CD4-positive, alpha-beta T cell (primary cell): ENCODE measurements at regions not wholly inside any gene's neighbourhood (a gene's known extent, or its start where the extent isn't known, plus 50 kb on each side); places are given as distances from the start of the nearest gene placed in this dataset.

ENCODE experiments used
- ATAC-seq: fragments of 200-7000 bp; cut with Tn5 transposase; one replicate; pipeline ENCODE4 v1.10.0; 2022; ENCODE audit warnings: mild to moderate bottlenecking; ENCODE audit not compliant: poor library complexity
- CTCF ChIA-PET: fragments of 350-600 bp; sonication (Branson Sonifier 250); formaldehyde crosslinking; loops from one replicate; lab custom pipeline; 2021; ENCODE audit warnings: antibody characterized with exemption, inconsistent platforms; lab: Charles Lee
- POLR2A ChIA-PET: fragments of 350-600 bp; sonication (Branson Sonifier 250); formaldehyde crosslinking; loops from one replicate; lab custom pipeline; 2021; ENCODE audit warnings: antibody characterized with exemption, inconsistent platforms; lab: Charles Lee
- DNase-seq, 14 experiments: peaks; one replicate each; pipeline ENCODE4 v3.0.0-alpha.2; 2013 to 2020; ENCODE audit warnings: mixed read lengths in 2 of 14
- H3K27ac ChIP-seq, 2 donors: one replicate each; pipeline versions ENCODE4 v1.5.1 to v1.7.0; 2013; ENCODE audit warnings: low read length in 2 of 2, low read depth in 1 of 2, mild to moderate bottlenecking in 1 of 2
- H3K27me3 ChIP-seq, 2 experiments: 1 replicate in 1 of 2; 2 replicates in 1 of 2; pipeline versions ENCODE4 v1.6.1 to v1.7.0; 2013; ENCODE audit warnings: low read length in 2 of 2, control low read depth in 1 of 2, mild to moderate bottlenecking in 1 of 2, moderate library complexity in 1 of 2; ENCODE audit not compliant: insufficient read depth in 2 of 2, control insufficient read depth in 1 of 2
- H3K36me3 ChIP-seq: one replicate; pipeline ENCODE4 v1.6.1; 2013; ENCODE audit warnings: low read length, control low read depth; ENCODE audit not compliant: insufficient read depth
- H3K4me1 ChIP-seq: one replicate; pipeline ENCODE4 v1.6.1; 2013; ENCODE audit warnings: low read length, control low read depth; ENCODE audit not compliant: insufficient read depth
- H3K4me3 ChIP-seq: one replicate; pipeline ENCODE4 v1.5.1; 2013; ENCODE audit warnings: mild to moderate bottlenecking, low read length, moderate library complexity
- H3K9me3 ChIP-seq, 2 experiments: 1 replicate in 1 of 2; 2 replicates in 1 of 2; pipeline versions ENCODE4 v1.6.1 to v1.7.0; 2013; ENCODE audit warnings: low read length in 2 of 2, mild to moderate bottlenecking in 2 of 2, control low read depth in 1 of 2, moderate library complexity in 1 of 2; ENCODE audit not compliant: control insufficient read depth in 1 of 2, insufficient read depth in 1 of 2
- H3K27ac Mint-ChIP-seq: one replicate; pipeline ENCODE4 v1.8.0; 2020; ENCODE audit warnings: mixed read lengths
- H3K27me3 Mint-ChIP-seq: one replicate; pipeline ENCODE4 v1.8.0; 2021; ENCODE audit warnings: mixed read lengths
- H3K36me3 Mint-ChIP-seq: one replicate; pipeline ENCODE4 v1.8.0; 2021; ENCODE audit warnings: low read depth, mixed read lengths
- H3K4me1 Mint-ChIP-seq: one replicate; pipeline ENCODE4 v1.8.0; 2021; ENCODE audit warnings: low read depth, mixed read lengths
- H3K4me3 Mint-ChIP-seq: one replicate; pipeline ENCODE4 v1.8.0; 2020; ENCODE audit warnings: mild to moderate bottlenecking, mixed read lengths
- H3K9me3 Mint-ChIP-seq: one replicate; pipeline ENCODE4 v1.8.0; 2020; ENCODE audit warnings: mixed read lengths
- intact Hi-C, 2 experiments: fragments of 100-400 bp; cut with DNase I in 1 of 2; cut with micrococcal nuclease in 1 of 2; formaldehyde crosslinking; loops; one replicate each; pipeline versions ENCODE4 v1.15.1 to v1.9.0; 2023 to 2025; cut with DNase I, micrococcal nuclease
- TF ChIP-seq, protein P1 (sequence below): fragments of 200-600 bp; IDR thresholded peaks from one replicate; pipeline ENCODE4 v1.8.0; 2022; ENCODE audit warnings: antibody characterized with exemption, mild to moderate bottlenecking

DNA sequence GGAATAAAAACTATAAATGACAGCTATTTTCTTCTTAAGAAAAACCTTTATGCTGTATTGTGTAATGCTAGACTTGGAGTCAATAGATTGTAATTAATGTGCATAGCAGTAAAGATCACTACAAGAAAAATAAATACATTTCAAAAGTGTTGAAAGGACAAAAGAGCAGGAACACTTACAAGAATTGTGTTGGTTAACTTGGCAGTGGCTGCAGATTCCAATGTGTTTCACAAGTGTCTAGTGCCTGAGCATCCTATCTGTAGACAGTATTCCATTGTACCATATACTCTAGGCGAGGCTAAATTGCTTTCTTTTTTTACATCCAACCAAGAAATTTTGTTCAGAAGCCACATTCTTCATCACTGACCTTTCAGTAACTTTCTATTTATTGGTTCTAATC is 924.1 kb downstream of the EPHA7 start:
- Histone ChIP-seq H3K36me3 (no peaks in the 10 kb centered on the region), H3K4me3 (no peak overlapping the region), H3K4me1 (no peaks in the 10 kb centered on the region), H3K27ac (no peak overlapping the region), H3K27me3 (no peaks in the 10 kb centered on the region), H3K9me3 (peaks cover 0 to 8% of the 10 kb centered on the region in 2 experiments)
- POLR2A ChIA-PET: no interaction called here
- intact Hi-C loops: no loop called here
- H3K4me3 Mint-ChIP-seq: no peak overlapping the region
- no peak overlapping the region for H3K27ac Mint-ChIP-seq
- no peaks in the 10 kb centered on the region for H3K9me3 Mint-ChIP-seq
- CTCF ChIA-PET: no interaction called here
- no peaks in the 10 kb centered on the region for H3K27me3 Mint-ChIP-seq
- ATAC-seq (no peak), DNase-seq (no peak)
- TF ChIP-seq, protein P1, sequence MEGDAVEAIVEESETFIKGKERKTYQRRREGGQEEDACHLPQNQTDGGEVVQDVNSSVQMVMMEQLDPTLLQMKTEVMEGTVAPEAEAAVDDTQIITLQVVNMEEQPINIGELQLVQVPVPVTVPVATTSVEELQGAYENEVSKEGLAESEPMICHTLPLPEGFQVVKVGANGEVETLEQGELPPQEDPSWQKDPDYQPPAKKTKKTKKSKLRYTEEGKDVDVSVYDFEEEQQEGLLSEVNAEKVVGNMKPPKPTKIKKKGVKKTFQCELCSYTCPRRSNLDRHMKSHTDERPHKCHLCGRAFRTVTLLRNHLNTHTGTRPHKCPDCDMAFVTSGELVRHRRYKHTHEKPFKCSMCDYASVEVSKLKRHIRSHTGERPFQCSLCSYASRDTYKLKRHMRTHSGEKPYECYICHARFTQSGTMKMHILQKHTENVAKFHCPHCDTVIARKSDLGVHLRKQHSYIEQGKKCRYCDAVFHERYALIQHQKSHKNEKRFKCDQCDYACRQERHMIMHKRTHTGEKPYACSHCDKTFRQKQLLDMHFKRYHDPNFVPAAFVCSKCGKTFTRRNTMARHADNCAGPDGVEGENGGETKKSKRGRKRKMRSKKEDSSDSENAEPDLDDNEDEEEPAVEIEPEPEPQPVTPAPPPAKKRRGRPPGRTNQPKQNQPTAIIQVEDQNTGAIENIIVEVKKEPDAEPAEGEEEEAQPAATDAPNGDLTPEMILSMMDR: no peak
- H3K4me1 Mint-ChIP-seq: no peaks in the 10 kb centered on the region
- no peaks in the 10 kb centered on the region for H3K36me3 Mint-ChIP-seq

GRCh38 chr6:92485487-92485886 is 933.9 kb downstream of the EPHA7 start:
- no peak overlapping the region for H3K27ac Mint-ChIP-seq
- H3K9me3 Mint-ChIP-seq: peaks cover 7% of the 10 kb centered on the region
- ChIA-PET CTCF (no interaction called here), POLR2A (no interaction called here)
- H3K4me3 Mint-ChIP-seq: no peak overlapping the region
- no peaks in the 10 kb centered on the region for H3K36me3 Mint-ChIP-seq
- ATAC-seq (no peak), DNase-seq (no peak)
- Histone ChIP-seq H3K9me3 (peaks cover 0 to 4% of the 10 kb centered on the region in 2 experiments), H3K4me1 (no peaks in the 10 kb centered on the region), H3K36me3 (no peaks in the 10 kb centered on the region), H3K27me3 (no peaks in the 10 kb centered on the region), H3K4me3 (no peak overlapping the region), H3K27ac (no peak overlapping the region)
- TF ChIP-seq, protein P1: no peak
- intact Hi-C loops: no loop called here
- no peaks in the 10 kb centered on the region for H3K4me1 Mint-ChIP-seq
- no peaks in the 10 kb centered on the region for H3K27me3 Mint-ChIP-seq

DNA sequence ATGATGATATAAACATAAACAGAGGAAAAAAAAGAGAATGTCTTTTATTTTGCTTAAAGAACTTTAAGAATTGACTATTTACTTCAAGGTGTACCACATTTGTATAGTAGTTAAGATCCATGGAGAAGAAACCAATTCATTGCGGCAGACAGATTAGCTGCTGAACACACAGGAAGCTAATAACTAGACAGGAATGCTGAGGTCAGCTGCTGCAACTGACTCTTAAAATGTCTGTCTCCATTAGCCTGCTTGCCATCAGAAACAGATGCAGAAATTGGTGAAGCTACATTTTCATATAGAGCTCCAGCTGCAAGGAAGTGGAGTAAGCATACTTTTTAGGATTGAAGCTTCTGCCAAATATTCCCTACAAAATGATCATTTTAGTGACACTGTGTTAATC is 939.5 kb downstream of the EPHA7 start:
- Histone ChIP-seq H3K27ac (no peak overlapping the region), H3K4me3 (no peak overlapping the region), H3K27me3 (no peaks in the 10 kb centered on the region), H3K9me3 (peaks cover 0 to 4% of the 10 kb centered on the region in 2 experiments), H3K4me1 (no peaks in the 10 kb centered on the region), H3K36me3 (no peaks in the 10 kb centered on the region)
- Mint-ChIP-seq H3K27ac (no peak overlapping the region), H3K4me3 (no peak overlapping the region), H3K27me3 (no peaks in the 10 kb centered on the region), H3K9me3 (peaks cover 5% of the 10 kb centered on the region), H3K36me3 (no peaks in the 10 kb centered on the region), H3K4me1 (no peaks in the 10 kb centered on the region)
- CTCF ChIA-PET: no interaction called here
- ATAC-seq (no peak), DNase-seq (no peak)
- TF ChIP-seq, protein P1: no peak
- intact Hi-C loops: no loop called here
- POLR2A ChIA-PET: no interaction called here
